ENCODE measurements at regions not wholly inside any gene's neighbourhood (a gene's known extent, or its start where the extent isn't known, plus 50 kb on each side); places are given as distances from the start of the nearest gene placed in this dataset.

- TF ChIP-seq, protein P1, sequence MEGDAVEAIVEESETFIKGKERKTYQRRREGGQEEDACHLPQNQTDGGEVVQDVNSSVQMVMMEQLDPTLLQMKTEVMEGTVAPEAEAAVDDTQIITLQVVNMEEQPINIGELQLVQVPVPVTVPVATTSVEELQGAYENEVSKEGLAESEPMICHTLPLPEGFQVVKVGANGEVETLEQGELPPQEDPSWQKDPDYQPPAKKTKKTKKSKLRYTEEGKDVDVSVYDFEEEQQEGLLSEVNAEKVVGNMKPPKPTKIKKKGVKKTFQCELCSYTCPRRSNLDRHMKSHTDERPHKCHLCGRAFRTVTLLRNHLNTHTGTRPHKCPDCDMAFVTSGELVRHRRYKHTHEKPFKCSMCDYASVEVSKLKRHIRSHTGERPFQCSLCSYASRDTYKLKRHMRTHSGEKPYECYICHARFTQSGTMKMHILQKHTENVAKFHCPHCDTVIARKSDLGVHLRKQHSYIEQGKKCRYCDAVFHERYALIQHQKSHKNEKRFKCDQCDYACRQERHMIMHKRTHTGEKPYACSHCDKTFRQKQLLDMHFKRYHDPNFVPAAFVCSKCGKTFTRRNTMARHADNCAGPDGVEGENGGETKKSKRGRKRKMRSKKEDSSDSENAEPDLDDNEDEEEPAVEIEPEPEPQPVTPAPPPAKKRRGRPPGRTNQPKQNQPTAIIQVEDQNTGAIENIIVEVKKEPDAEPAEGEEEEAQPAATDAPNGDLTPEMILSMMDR (conservative IDR thresholded peaks at IDR 0.05; ENCODE audit: low read length): no peak
- H3K4me3 ChIP-seq (ENCODE audit: low read length): no peak overlapping the region
- DNase-seq (ENCODE audit: low read depth): no peak
Observed at GRCh38 chr11:71064183-71064582, 188.2 kb downstream of the SHANK2 start.

GRCh38 chr11:71063129-71063528 is 189.2 kb downstream of the SHANK2 start:
- H3K4me3 ChIP-seq (ENCODE audit: low read length): no peak overlapping the region
- DNase-seq (ENCODE audit: low read depth): no peak
- TF ChIP-seq, protein P1 (conservative IDR thresholded peaks at IDR 0.05; ENCODE audit: low read length): no peak

- no peak for DNase-seq (ENCODE audit: low read depth)
- TF ChIP-seq, protein P1 (conservative IDR thresholded peaks at IDR 0.05; ENCODE audit: low read length): no peak
Observed at GRCh38 chr11:71062199-71062598, 190.2 kb downstream of the SHANK2 start.

DNA sequence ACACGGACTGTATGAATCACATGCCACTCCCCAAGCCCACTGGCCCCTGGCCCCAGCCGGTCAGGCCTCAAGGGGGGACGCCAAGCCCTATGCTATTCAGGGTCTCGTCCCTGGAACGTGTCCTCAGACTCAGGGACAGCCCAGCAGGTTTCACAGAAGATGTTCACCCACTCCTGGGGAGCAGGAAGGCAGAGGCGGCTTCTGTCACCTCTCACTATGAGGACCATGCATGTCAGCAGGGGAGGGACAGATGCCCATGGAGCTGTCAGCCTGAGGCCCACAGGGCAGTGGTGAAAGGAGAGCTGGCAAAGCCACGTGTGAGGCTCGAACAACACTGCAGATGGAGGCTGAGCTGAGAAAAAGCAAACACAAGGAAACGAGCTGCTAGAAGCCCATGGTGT is 192.0 kb downstream of the SHANK2 start:
- DNase-seq (ENCODE audit: low read depth): no peak
- H3K4me3 ChIP-seq (ENCODE audit: low read length): no peak overlapping the region
- TF ChIP-seq, protein P1 (conservative IDR thresholded peaks at IDR 0.05; ENCODE audit: low read length): no peak

More at GRCh38 chr11:71062199-71062598, 190.2 kb downstream of the SHANK2 start:
- no peak overlapping the region for H3K4me3 ChIP-seq (ENCODE audit: low read length)

DNA sequence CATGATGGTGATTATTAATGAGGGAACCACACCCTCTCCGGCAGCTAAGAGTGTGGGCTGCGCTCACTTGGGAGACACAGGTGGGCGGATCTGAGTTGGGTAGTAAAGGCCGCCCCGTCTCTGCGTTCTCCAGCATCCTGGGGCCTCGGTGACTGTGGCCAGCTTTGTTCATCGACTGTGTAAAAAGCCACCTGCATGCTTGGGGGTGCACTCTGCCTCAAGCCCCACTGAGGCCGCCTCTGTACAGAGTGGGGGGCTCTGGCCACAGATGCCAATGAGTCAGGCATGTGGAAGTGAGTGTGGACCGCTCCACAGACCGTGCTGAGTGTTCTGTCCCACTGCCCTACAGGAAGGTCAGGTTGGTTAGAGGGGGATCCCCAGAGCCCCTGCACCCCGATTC is 192.7 kb downstream of the SHANK2 start:
- no peak overlapping the region for H3K4me3 ChIP-seq (ENCODE audit: low read length)
- no peak for DNase-seq (ENCODE audit: low read depth)
- TF ChIP-seq, protein P1 (conservative IDR thresholded peaks at IDR 0.05; ENCODE audit: low read length): no peak

DNA sequence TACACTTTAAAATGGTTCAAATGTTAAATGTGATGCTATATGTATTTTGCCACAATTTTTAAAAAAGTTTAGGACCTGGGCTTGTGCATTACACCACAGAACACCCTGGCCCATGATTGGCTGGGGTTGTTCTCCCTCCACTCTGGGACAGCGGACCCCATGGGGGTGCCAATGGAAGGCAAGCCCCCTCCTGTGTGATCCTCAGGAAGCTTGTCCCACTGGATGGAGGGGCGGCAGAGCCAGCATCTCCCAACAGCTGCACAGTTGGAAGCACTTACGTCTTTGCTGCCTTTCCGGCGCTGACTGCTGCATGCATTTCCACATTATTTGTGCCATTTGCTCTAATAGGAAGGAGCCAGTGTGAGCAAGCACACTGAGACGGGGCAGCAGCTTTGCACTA is 196.5 kb downstream of the SHANK2 start:
- no peak for DNase-seq (ENCODE audit: low read depth)
- TF ChIP-seq, protein P1 (conservative IDR thresholded peaks at IDR 0.05; ENCODE audit: low read length): no peak
- H3K4me3 ChIP-seq (ENCODE audit: low read length): no peak overlapping the region

All from AG10803 (cell line).